Skeletal muscle satellite cell (primary cell): ENCODE measurements at regions not wholly inside any gene's neighbourhood (a gene's known extent, or its start where the extent isn't known, plus 50 kb on each side); places are given as distances from the start of the nearest gene placed in this dataset. TPM values are rescaled to one million over a fixed set of nuclear protein-coding genes. Genes with fewer than 3 reads are reported as not detected.

Source experiments
- H3K27me3 ChIP-seq: 2 replicates; pipeline ENCODE4 v1.7.0; 2013; ENCODE audit warnings: low read length; ENCODE audit not compliant: control insufficient read depth, insufficient read depth
- H3K36me3 ChIP-seq: 2 replicates; pipeline ENCODE4 v1.7.0; 2013; ENCODE audit warnings: mild to moderate bottlenecking, control low read depth, low read length; ENCODE audit not compliant: insufficient read depth
- H3K4me1 ChIP-seq: 2 replicates; pipeline ENCODE4 v1.7.0; 2013; ENCODE audit warnings: low read length; ENCODE audit not compliant: control insufficient read depth, insufficient read depth
- H3K4me2 ChIP-seq: 2 replicates; pipeline ENCODE4 v1.7.0; 2013; ENCODE audit warnings: mild to moderate bottlenecking, low read length
- H3K4me3 ChIP-seq: 2 replicates; pipeline ENCODE4 v1.7.0; 2013; ENCODE audit warnings: low read length
- H3K9ac ChIP-seq: 2 replicates; pipeline ENCODE4 v1.7.0; 2013; ENCODE audit warnings: mild to moderate bottlenecking, low read depth, low read length, moderate library complexity
- H3K9me3 ChIP-seq: replicated peaks from 2 replicates; pipeline ENCODE4 v1.7.0; 2013; ENCODE audit warnings: mild to moderate bottlenecking, control low read depth, low read length
- small RNA-seq: library from RNA; depleted of rRNA; stranded (forward); fragments of <200 nt; gene quantifications from one replicate; pipeline ENCODE3, GENCODE V24; 2012

DNA sequence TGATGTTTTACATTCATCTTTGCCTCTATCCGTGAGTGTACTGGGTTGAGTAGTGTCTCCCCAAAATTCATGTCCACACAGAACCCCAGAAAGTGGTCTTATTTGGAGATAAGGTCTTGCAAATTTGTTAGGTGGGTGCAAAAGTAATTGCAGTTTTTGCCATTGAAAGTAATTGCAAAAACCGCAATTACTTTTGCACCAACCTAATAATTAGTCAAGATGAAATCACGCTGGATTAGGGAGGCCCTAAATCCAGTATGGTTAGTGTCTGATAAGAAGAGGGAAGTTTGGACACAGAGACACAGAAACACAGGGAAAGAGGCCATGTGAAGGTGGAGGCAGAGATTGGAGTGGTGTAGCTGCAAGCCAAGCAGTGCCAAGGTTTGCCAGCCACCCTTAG, 57.8 kb upstream of the SPRED2 start:
- no peak overlapping the region for H3K9ac ChIP-seq
- peaks cover 23% of the 10 kb centered on the region for H3K27me3 ChIP-seq
- no peaks in the 10 kb centered on the region for H3K4me1 ChIP-seq
- no peaks in the 10 kb centered on the region for H3K36me3 ChIP-seq
- peaks cover 13% of the 10 kb centered on the region for H3K9me3 ChIP-seq
- H3K4me2 ChIP-seq: no peak overlapping the region
- no peak overlapping the region for H3K4me3 ChIP-seq

DNA sequence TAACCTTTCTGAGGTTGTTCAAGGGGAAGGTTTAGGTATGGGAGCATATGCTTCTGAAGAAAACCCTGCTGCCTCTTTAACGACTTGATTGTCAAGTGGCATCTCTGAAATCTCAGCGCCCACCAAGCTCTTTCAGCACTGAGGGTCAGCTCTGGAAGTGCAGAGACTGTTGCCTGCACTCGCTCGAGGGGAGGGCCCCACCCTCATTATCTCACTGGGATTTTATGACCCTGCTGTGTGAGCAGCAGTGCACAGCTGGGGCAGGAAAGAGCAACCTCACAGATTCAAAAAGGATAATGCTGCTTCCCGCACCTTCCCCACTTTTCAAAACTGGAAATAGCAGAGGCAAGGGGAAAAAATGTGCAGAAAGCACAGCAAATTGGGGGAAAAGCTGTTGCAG, 56.9 kb upstream of the SPRED2 start:
- no peaks in the 10 kb centered on the region for H3K36me3 ChIP-seq
- no peak overlapping the region for H3K9ac ChIP-seq
- no peak overlapping the region for H3K4me3 ChIP-seq
- peaks cover 20% of the 10 kb centered on the region for H3K27me3 ChIP-seq
- no peaks in the 10 kb centered on the region for H3K4me1 ChIP-seq
- H3K4me2 ChIP-seq: no peak overlapping the region
- H3K9me3 ChIP-seq: peaks cover 13% of the 10 kb centered on the region

DNA sequence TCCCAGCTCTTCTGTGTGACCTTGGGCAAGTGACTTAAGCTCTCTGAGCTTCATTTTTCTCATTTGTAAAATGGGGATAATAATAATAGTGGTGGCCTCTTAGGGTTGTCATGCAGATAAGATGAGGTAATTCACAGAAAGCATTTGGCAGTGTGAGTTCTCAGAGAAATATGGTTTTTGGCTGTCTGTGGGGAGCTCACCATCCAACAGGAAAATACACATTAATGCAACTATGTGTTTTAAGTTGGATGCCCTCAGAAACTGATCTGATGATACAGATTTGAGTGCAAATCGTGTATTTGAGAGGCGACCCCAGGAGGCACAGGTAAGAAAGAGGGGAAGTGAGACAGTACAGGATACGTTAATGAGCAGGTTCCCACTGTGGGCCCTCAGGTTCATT, 56.1 kb upstream of the SPRED2 start:
- H3K36me3 ChIP-seq: no peaks in the 10 kb centered on the region
- H3K27me3 ChIP-seq: peaks cover 15% of the 10 kb centered on the region
- H3K9ac ChIP-seq: no peak overlapping the region
- no peak overlapping the region for H3K4me3 ChIP-seq
- no peaks in the 10 kb centered on the region for H3K4me1 ChIP-seq
- peaks cover 13% of the 10 kb centered on the region for H3K9me3 ChIP-seq
- H3K4me2 ChIP-seq: no peak overlapping the region

DNA sequence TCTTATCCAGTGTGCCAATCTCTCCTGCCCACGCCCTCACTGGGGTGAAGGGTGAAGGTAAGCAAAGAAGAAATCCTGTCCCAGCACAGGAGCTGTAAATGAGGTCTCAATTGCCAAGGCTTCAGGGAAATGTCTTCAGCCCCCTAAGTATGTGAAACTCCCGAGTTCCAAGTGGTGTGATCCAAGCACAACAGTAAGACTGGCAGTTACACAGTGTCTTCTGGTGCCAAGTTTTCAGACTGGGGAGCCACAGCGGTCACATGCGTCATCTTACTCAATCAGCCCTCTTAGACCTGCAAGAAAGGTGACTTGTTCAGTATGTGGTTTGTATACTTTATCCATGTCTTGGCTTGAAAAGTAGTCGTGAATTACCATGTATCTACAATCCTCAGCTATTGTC, 55.0 kb upstream of the SPRED2 start:
- peaks cover 11% of the 10 kb centered on the region for H3K27me3 ChIP-seq
- no peaks in the 10 kb centered on the region for H3K4me1 ChIP-seq
- H3K9ac ChIP-seq: no peak overlapping the region
- no peak overlapping the region for H3K4me3 ChIP-seq
- peaks cover 13% of the 10 kb centered on the region for H3K9me3 ChIP-seq
- no peaks in the 10 kb centered on the region for H3K36me3 ChIP-seq
- no peak overlapping the region for H3K4me2 ChIP-seq

DNA sequence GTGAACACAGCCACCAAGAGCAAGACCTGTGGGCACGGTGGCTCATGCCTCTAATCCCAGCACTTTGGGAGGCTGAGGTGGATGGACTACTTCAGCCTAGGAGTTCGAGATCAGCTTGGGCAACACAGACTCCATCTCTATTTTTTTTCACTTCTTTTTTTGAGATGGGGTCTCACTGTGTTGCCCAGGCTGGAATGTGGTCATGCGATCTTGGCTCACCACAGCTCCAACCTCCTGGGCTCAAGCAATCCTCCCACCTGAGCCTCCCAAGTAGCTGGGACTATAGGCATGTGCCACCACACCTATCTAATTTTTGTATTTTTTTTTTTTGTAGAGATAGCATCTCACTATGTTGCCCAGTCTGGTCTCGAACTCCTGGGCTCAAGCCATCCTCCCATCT, 54.4 kb upstream of the SPRED2 start:
- Histone ChIP-seq H3K36me3 (no peaks in the 10 kb centered on the region), H3K9ac (no peak overlapping the region), H3K4me1 (no peaks in the 10 kb centered on the region), H3K9me3 (peaks cover 13% of the 10 kb centered on the region), H3K4me3 (no peak overlapping the region), H3K27me3 (peaks cover 11% of the 10 kb centered on the region), H3K4me2 (no peak overlapping the region)

DNA sequence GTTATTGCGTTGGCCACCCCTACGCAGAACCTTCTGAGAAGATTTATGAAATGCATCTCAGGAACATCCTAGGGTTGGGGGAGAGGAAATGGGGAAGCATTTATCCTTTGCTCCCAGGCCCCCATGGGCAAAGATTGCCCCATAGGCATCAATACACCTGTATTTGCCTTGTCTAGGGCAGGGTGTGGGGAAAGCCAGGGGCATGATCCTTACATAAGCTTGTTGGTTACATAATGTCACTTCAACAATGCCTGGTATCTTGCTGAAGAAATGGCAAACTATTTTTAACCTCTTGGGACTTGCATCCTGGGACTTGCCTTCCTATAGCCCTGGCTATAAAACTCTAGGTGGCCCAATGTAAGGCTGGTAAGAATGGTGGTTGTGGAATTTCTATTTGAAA, 53.9 kb upstream of the SPRED2 start:
- no peak overlapping the region for H3K4me2 ChIP-seq

DNA sequence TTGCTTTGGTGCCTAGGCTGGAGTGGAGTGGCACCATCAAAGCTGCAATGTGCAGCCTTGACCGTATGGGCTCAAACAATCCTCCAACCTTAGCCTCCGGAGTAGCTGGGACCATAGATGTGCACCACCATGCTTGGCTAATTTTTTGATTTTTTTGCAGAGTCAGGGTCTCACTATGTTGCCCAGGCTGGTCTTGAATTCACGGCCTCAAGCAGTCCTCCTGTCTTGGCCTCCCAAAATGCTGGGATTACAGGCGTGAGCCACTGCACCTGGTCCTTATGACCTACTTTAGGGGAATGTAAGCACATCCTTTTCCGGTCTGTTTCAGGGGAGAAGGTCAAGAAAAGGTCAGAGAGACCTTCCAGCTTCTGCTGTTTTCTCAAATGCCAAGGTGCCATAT, 53.4 kb upstream of the SPRED2 start:
- Histone ChIP-seq H3K4me3 (no peak overlapping the region), H3K9ac (no peak overlapping the region), H3K4me1 (no peaks in the 10 kb centered on the region), H3K9me3 (peaks cover 13% of the 10 kb centered on the region), H3K36me3 (no peaks in the 10 kb centered on the region), H3K27me3 (peaks cover 11% of the 10 kb centered on the region), H3K4me2 (no peak overlapping the region)

More for the DNA sequence above, 53.9 kb upstream of the SPRED2 start:
- Histone ChIP-seq H3K36me3 (no peaks in the 10 kb centered on the region), H3K9me3 (peaks cover 13% of the 10 kb centered on the region), H3K27me3 (peaks cover 11% of the 10 kb centered on the region), H3K4me1 (no peaks in the 10 kb centered on the region), H3K4me3 (no peak overlapping the region), H3K9ac (no peak overlapping the region)

DNA sequence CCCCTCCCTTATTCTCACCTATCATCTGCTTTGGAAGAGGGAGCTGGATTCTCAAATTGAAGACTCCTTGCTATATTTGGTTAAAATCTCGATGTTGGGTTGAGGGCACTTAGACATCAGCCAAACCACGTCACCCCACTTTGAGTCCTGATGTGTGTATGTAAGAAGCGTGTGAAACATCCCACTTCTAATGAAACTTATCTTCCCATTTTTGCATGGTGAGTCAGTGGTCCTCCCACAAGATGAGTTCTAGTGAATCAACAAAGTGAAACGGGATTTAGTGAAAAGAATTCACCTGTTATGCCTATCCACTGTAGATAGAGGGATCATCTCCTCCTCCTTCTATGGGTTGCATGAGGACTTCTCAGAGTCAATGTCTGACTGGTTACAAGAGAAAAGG, 51.4 kb upstream of the SPRED2 start:
- H3K9me3 ChIP-seq: peaks cover 13% of the 10 kb centered on the region
- H3K27me3 ChIP-seq: peaks cover 16% of the 10 kb centered on the region
- H3K4me2 ChIP-seq: no peak overlapping the region
- H3K4me3 ChIP-seq: no peak overlapping the region
- no peaks in the 10 kb centered on the region for H3K36me3 ChIP-seq
- no peaks in the 10 kb centered on the region for H3K4me1 ChIP-seq
- H3K9ac ChIP-seq: no peak overlapping the region

DNA sequence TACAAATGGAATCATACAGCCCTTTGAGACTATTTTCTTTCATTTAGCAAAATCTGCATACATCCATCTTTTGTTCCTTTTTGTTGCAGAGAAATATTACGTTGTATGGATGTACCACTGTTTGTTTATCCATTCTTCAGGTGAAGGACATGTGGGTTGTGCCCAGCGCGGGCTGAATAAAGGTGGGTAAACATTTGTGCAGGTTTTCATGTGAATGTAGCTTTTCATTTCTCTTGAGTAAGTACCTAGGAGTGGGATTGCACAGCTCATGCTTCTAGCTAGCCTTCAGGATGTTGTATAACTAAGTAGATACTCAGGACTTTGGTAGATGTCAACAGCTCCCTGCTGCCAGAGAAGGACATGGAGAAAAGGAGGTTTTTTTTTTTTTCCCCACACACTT, 50.6 kb upstream of the SPRED2 start:
- no peak overlapping the region for H3K9ac ChIP-seq
- no peaks in the 10 kb centered on the region for H3K4me1 ChIP-seq
- H3K36me3 ChIP-seq: no peaks in the 10 kb centered on the region
- peaks cover 6% of the 10 kb centered on the region for H3K9me3 ChIP-seq
- H3K4me2 ChIP-seq: no peak overlapping the region
- H3K4me3 ChIP-seq: no peak overlapping the region
- peaks cover 20% of the 10 kb centered on the region for H3K27me3 ChIP-seq

Small RNAs in the stretch of these regions (small RNA-seq; reads per million reads assigned to genes)
- gene MIR4778: not detected
- gene RN7SL635P: not detected
- not detected for gene VTRNA2-2P
